K562 (cell line): ENCODE measurements at regions not wholly inside any gene's neighbourhood (a gene's known extent, or its start where the extent isn't known, plus 50 kb on each side); places are given as distances from the start of the nearest gene placed in this dataset.

ENCODE experiments used
- ATAC-seq: fragments of 200-7000 bp; cut with Tn5 transposase; 3 replicates; pipeline ENCODE4 v1.9.1; 2020; ENCODE audit warnings: moderate library complexity
- BruUV-seq: library from RNA; stranded (reverse); fragments of 400-500 nt; replicated peaks from 2 replicates; lab custom pipeline; 2021; lab: Mats Ljungman, UMichigan
- CTCF ChIA-PET: fragments of 300-600 bp; formaldehyde crosslinking; extraction: SDS; loops from one replicate; lab custom pipeline; 2021; ENCODE audit warnings: low intra/inter-chr PET ratio; lab: Yijun Ruan, JAX
- POLR2A ChIA-PET: fragments of 300-600, 350-650 bp; sonication (Branson Sonifier 250); formaldehyde crosslinking; extraction: SDS; loops from one replicate; lab custom pipeline; 2021; ENCODE audit warnings: antibody characterized with exemption, inconsistent platforms; lab: Yijun Ruan, JAX
- DNase-seq, 4 experiments: peaks; one replicate each; pipeline versions ENCODE4 v3.0.0 to v3.0.0-alpha.2; 2011 to 2018; ENCODE audit warnings: low spot score in 3 of 4, mixed read lengths in 3 of 4; ENCODE audit errors: extremely low read depth in 1 of 4
- FAIRE-seq: peaks from 2 replicates; lab custom pipeline; 2011; peaks lifted over from hg19 to GRCh38; lab: Jason Lieb, UNC
- H2AFZ ChIP-seq: 2 replicates; pipeline ENCODE4 v1.6.0; 2011; ENCODE audit warnings: low read depth, low read length, control low read depth, inconsistent platforms
- H3K27ac ChIP-seq: fragments of 200-600 bp; 3 replicates; pipeline ENCODE4 v1.8.0; 2011; ENCODE audit warnings: low read depth, mild to moderate bottlenecking, control low read depth, inconsistent platforms, low read length, moderate library complexity, mixed read lengths; ENCODE audit errors: extremely low read depth
- H3K27me3 ChIP-seq, 2 experiments: fragments of 300-600 bp in 1 of 2; 2 replicates in 1 of 2; 3 replicates in 1 of 2; pipeline versions ENCODE4 v1.6.0 to v1.8.0; 2011; ENCODE audit warnings: inconsistent platforms in 2 of 2, low read length in 2 of 2, mild to moderate bottlenecking in 1 of 2, mixed read lengths in 1 of 2, moderate library complexity in 1 of 2; ENCODE audit not compliant: control insufficient read depth in 2 of 2, insufficient read depth in 2 of 2
- H3K36me3 ChIP-seq: fragments of 300-600 bp; 3 replicates; pipeline ENCODE4 v1.8.0; 2011; ENCODE audit warnings: mild to moderate bottlenecking, low read length, inconsistent platforms; ENCODE audit not compliant: control insufficient read depth, insufficient read depth
- H3K4me1 ChIP-seq, 2 experiments: fragments of 200-600 bp in 1 of 2; replicated peaks in 1 of 2; 2 replicates in 1 of 2; 3 replicates in 1 of 2; pipeline versions ENCODE4 v1.5.1 to v1.8.0; 2011; ENCODE audit warnings: inconsistent platforms in 2 of 2, low read length in 2 of 2, mild to moderate bottlenecking in 1 of 2, mixed read lengths in 1 of 2, moderate library complexity in 1 of 2; ENCODE audit not compliant: control insufficient read depth in 2 of 2, insufficient read depth in 2 of 2
- H3K4me2 ChIP-seq: 2 replicates; pipeline ENCODE4 v1.6.1; 2011; ENCODE audit warnings: low read length, control low read depth, inconsistent platforms, mixed read lengths; ENCODE audit not compliant: insufficient read depth
- H3K4me3 ChIP-seq: fragments of 200-600 bp; sonication (generic), shearing (Covaris generic); 2 replicates; pipeline ENCODE4 v1.5.1; 2016; ENCODE audit warnings: control low read depth, inconsistent platforms
- H3K79me2 ChIP-seq: fragments of 200-600 bp; 3 replicates; pipeline ENCODE4 v1.8.0; 2011; ENCODE audit warnings: low read length, inconsistent platforms; ENCODE audit not compliant: control insufficient read depth, insufficient read depth
- H3K9ac ChIP-seq, 2 experiments: 2 replicates each; pipeline versions ENCODE4 v1.6.0 to v1.6.1; 2011; ENCODE audit warnings: low read depth in 2 of 2, low read length in 2 of 2, control low read depth in 1 of 2, inconsistent platforms in 1 of 2, mild to moderate bottlenecking in 1 of 2, mixed read lengths in 1 of 2; ENCODE audit not compliant: insufficient read depth in 1 of 2
- H3K9me1 ChIP-seq: one replicate; pipeline ENCODE4 v1.6.0; 2011; ENCODE audit warnings: inconsistent platforms, mild to moderate bottlenecking, low read length, moderate library complexity; ENCODE audit not compliant: control insufficient read depth, insufficient read depth
- H3K9me3 ChIP-seq: replicated peaks from 2 replicates; pipeline ENCODE4 v1.5.1; 2011; ENCODE audit warnings: low read depth, low read length, inconsistent platforms; ENCODE audit not compliant: control insufficient read depth, insufficient read depth
- H4K20me1 ChIP-seq: replicated peaks from 2 replicates; pipeline ENCODE4 v1.6.1; 2011; ENCODE audit warnings: low read length, inconsistent platforms, mixed read lengths; ENCODE audit not compliant: control insufficient read depth, insufficient read depth
- BCOR ChIP-seq: fragments of 450-650 bp; IDR thresholded peaks from 2 replicates; pipeline ENCODE4 v1.6.1; 2016
- CAMTA2 ChIP-seq: fragments of 250-450 bp; sonication (Bioruptor Pico); conservative IDR thresholded peaks from 2 replicates; pipeline ENCODE4 v1.5.1; 2022
- GABPB2 ChIP-seq: fragments of 250-450 bp; sonication (Bioruptor Pico); conservative IDR thresholded peaks from 2 replicates; pipeline ENCODE4 v1.5.1; 2021; ENCODE audit warnings: mild to moderate bottlenecking
- GTF2F1 ChIP-seq: IDR thresholded peaks from 2 replicates; pipeline ENCODE4 v1.6.1; 2011; ENCODE audit warnings: low read depth, low read length, improper control_type of control experiment
- NFIC ChIP-seq: fragments of 450-650 bp; IDR thresholded peaks from 2 replicates; pipeline ENCODE4 v1.6.1; 2017; ENCODE audit warnings: mild to moderate bottlenecking, inconsistent platforms
- NR3C1 ChIP-seq: sonication (generic); formaldehyde crosslinking; IDR thresholded peaks from 2 replicates; pipeline ENCODE4 v1.8.1; 2022; ENCODE audit warnings: missing genetic modification reagents
- NUFIP1 ChIP-seq: fragments of 450-650 bp; IDR thresholded peaks from 2 replicates; pipeline ENCODE4 v1.6.1; 2018; ENCODE audit not compliant: partially characterized antibody
- ZFP36 ChIP-seq: fragments of 150-350 bp; IDR thresholded peaks from 2 replicates; pipeline ENCODE4 v1.6.1; 2018; ENCODE audit warnings: low read length, low read depth; ENCODE audit not compliant: partially characterized antibody
- ZNF316 ChIP-seq: fragments of 450-650 bp; IDR thresholded peaks from 2 replicates; pipeline ENCODE4 v1.6.1; 2016
- WGBS: fragments of 100-300 bp; shearing (Covaris generic); methylation state at CpG from one replicate; pipeline ENCODE4 v1.1.6; 2016; ENCODE audit warnings: low coverage, mixed read lengths; ENCODE audit not compliant: insufficient coverage; ENCODE audit errors: missing lambda C conversion rate; 5-methylcytosine and 5-hydroxymethylcytosine counted together
- in situ Hi-C: fragments of 300-500 bp; cut with MboI; formaldehyde crosslinking; loops from 4 replicates; pipeline ENCODE4 v1.15.0; 2018; ENCODE audit warnings: inconsistent platforms, mixed read lengths
- intact Hi-C: fragments of 100-400 bp; cut with micrococcal nuclease; formaldehyde crosslinking; loops from 2 replicates; pipeline ENCODE4 v1.14.2; 2022
- TF ChIP-seq, protein P1 (sequence below): sonication (generic); formaldehyde crosslinking; IDR thresholded peaks from 2 replicates; pipeline ENCODE4 v1.8.0; 2023; ENCODE audit warnings: missing genetic modification reagents, mild to moderate bottlenecking, borderline replicate concordance

DNA sequence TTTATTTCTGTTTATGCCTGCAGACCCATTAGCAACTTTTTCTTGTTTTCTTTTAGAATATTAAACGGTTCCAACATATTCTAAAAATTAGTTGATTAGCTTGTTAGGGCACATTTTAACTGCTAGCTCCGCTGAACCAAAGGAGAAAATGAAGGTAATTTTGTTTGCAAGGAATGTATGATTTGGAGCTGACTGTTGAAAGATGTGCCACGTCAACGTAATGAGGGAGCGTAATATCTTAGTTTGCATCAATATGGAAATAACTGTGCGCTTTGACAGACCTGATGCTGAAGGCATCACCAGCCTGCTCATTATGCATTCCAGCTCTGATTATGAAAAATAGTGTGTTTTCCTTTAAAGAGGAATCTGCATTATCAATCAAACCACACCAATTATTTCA is 102.0 kb upstream of the CTBP2 start (continued):
- TF ChIP-seq, protein P1, sequence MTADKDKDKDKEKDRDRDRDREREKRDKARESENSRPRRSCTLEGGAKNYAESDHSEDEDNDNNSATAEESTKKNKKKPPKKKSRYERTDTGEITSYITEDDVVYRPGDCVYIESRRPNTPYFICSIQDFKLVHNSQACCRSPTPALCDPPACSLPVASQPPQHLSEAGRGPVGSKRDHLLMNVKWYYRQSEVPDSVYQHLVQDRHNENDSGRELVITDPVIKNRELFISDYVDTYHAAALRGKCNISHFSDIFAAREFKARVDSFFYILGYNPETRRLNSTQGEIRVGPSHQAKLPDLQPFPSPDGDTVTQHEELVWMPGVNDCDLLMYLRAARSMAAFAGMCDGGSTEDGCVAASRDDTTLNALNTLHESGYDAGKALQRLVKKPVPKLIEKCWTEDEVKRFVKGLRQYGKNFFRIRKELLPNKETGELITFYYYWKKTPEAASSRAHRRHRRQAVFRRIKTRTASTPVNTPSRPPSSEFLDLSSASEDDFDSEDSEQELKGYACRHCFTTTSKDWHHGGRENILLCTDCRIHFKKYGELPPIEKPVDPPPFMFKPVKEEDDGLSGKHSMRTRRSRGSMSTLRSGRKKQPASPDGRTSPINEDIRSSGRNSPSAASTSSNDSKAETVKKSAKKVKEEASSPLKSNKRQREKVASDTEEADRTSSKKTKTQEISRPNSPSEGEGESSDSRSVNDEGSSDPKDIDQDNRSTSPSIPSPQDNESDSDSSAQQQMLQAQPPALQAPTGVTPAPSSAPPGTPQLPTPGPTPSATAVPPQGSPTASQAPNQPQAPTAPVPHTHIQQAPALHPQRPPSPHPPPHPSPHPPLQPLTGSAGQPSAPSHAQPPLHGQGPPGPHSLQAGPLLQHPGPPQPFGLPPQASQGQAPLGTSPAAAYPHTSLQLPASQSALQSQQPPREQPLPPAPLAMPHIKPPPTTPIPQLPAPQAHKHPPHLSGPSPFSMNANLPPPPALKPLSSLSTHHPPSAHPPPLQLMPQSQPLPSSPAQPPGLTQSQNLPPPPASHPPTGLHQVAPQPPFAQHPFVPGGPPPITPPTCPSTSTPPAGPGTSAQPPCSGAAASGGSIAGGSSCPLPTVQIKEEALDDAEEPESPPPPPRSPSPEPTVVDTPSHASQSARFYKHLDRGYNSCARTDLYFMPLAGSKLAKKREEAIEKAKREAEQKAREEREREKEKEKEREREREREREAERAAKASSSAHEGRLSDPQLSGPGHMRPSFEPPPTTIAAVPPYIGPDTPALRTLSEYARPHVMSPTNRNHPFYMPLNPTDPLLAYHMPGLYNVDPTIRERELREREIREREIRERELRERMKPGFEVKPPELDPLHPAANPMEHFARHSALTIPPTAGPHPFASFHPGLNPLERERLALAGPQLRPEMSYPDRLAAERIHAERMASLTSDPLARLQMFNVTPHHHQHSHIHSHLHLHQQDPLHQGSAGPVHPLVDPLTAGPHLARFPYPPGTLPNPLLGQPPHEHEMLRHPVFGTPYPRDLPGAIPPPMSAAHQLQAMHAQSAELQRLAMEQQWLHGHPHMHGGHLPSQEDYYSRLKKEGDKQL (CRISPR knock-in tag) = no peak
- TF ChIP-seq GABPB2 (CRISPR knock-in tag) (no peak), ZNF316 (no peak), GTF2F1 (no peak), NUFIP1 (no peak)
- TF ChIP-seq, all 486 proteins: peak for 0

DNA sequence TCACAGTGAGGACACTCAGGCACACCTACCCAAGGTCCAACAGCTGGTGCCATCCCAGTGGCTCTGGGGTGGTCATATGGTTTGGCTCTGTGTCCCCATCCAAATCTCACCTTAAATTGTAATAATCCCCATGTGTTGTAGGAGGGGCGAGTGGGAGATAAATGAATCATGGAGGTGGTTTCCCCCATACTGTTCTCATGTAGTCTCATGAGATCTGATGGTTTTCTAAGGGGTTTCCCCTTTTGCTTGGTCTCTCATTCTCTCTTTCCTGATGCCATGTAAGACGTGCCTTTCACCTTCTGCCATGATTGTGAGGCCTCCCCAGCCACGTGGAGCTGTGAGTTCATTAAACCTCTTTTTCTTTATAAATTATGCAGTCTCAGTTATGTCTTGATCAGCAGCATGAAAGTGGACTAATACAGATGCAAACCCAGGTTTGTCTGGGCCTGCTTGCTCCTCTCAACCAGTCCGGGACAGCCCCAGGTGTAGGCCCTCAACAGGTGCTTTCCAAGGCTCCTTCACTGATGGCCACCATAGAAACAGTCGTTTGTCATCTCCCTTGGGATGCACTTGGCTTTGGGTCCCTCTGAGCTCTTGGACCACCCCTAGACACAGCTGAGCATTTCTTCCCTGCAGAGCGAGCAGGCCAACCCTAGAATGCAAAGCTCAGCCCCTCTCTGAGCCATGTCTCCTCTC is 101.3 kb upstream of the CTBP2 start:
- CTCF ChIA-PET = no interaction called here
- TF ChIP-seq CAMTA2 (CRISPR knock-in tag) (no peak), ZFP36 (no peak), NR3C1 (CRISPR knock-in tag) (no peak), NFIC (no peak), BCOR (no peak)
- ATAC-seq (no peak), DNase-seq (no peak), FAIRE-seq (no peak)
- no peak overlapping the region for H3K9ac ChIP-seq
- H4K20me1 ChIP-seq = no peaks in the 10 kb centered on the region
- H3K27ac ChIP-seq = no peak overlapping the region
- H3K9me3 ChIP-seq = no peaks in the 10 kb centered on the region
- POLR2A ChIA-PET = no interaction called here
- no peaks in the 10 kb centered on the region for H3K9me1 ChIP-seq
- in situ Hi-C loops (no loop called here), intact Hi-C loops (no loop called here)
- no peaks in the 10 kb centered on the region for H3K79me2 ChIP-seq
- peaks cover 4 to 39% of the 10 kb centered on the region in 2 experiments; a peak in 3 of 5 replicates for H3K27me3 ChIP-seq
- no TSS peak for BruUV-seq
- no peak overlapping the region for H3K4me3 ChIP-seq
- WGBS = 0% methylated on average over 5 of the region's 6 CpGs
- no peaks in the 10 kb centered on the region for H3K36me3 ChIP-seq
- no peaks in the 10 kb centered on the region; a peak in 1 of 5 replicates for H3K4me1 ChIP-seq
- no peak overlapping the region for H3K4me2 ChIP-seq
- no peak overlapping the region for H2AFZ ChIP-seq
